ENCODE measurements at regions not wholly inside any gene's neighbourhood (a gene's known extent, or its start where the extent isn't known, plus 50 kb on each side); places are given as distances from the start of the nearest gene placed in this dataset.
A peak's percentile ranks its signal among the peaks of the same experiment; 100 is the strongest.

DNA sequence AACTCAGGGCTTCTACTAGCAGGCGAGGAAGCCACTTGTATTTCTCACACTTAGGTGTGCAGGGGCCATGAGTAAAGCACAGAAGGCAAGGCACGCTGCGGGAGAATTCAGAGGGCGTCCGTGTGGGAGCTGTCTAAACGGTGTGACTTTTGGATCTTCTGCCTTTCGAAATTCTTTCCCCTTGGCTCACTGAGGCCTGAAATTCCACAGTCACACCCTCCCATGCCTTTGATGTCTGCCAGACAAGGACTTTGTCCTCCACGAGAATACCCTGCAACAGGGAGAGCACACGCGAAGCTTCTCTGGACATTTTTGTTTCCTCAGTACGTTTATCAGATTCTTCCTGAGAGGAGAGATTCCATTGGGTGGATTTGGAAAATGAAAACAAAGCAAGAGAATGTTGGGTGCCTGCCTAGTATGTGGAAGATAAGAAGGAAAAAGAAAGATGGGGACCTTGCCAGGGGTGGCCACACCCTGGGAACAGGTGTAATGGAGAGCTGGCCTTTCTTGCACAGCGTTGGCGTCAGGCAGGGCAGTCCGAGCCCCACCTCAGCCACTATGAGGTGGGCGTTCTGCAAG is 235.7 kb downstream of the MYLK4 start (continued):
- TF ChIP-seq ZNF704 (CRISPR knock-in tag; IDR thresholded peaks at IDR 0.05; ENCODE audit: borderline replicate concordance): no peak
- TF ChIP-seq AGO1 (IDR thresholded peaks at IDR 0.05; ENCODE audit: low read depth, low read length, poor library complexity, severe bottlenecking): no peak
- no peak for TF ChIP-seq USF2 (IDR thresholded peaks at IDR 0.05; ENCODE audit: low read depth, low read length)
- TF ChIP-seq USF2 (CRISPR knock-in tag; IDR thresholded peaks at IDR 0.05; ENCODE audit: borderline replicate concordance): no peak
- TF ChIP-seq NCOA1 (CRISPR knock-in tag; IDR thresholded peaks at IDR 0.05): peak; percentile 78; the same call in 1 of the 2 replicates
- TF ChIP-seq ZSCAN5A (CRISPR knock-in tag; IDR thresholded peaks at IDR 0.05; ENCODE audit: borderline replicate concordance): peak; percentile 87; the same call in 1 of the 2 replicates
- TF ChIP-seq, protein P1, sequence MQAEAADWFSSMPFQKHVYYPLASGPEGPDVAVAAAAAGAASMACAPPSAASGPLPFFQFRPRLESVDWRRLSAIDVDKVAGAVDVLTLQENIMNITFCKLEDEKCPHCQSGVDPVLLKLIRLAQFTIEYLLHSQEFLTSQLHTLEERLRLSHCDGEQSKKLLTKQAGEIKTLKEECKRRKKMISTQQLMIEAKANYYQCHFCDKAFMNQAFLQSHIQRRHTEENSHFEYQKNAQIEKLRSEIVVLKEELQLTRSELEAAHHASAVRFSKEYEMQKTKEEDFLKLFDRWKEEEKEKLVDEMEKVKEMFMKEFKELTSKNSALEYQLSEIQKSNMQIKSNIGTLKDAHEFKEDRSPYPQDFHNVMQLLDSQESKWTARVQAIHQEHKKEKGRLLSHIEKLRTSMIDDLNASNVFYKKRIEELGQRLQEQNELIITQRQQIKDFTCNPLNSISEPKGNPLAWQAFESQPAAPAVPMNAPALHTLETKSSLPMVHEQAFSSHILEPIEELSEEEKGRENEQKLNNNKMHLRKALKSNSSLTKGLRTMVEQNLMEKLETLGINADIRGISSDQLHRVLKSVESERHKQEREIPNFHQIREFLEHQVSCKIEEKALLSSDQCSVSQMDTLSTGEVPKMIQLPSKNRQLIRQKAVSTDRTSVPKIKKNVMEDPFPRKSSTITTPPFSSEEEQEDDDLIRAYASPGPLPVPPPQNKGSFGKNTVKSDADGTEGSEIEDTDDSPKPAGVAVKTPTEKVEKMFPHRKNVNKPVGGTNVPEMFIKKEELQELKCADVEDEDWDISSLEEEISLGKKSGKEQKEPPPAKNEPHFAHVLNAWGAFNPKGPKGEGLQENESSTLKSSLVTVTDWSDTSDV (CRISPR knock-in tag; IDR thresholded peaks at IDR 0.05): no peak
- 0 out of 2 replicates have a peak, but pooled peaks have one; percentile 47 for TF ChIP-seq KMT2A (CRISPR knock-in tag; IDR thresholded peaks at IDR 0.05)
- TF ChIP-seq ZNF616 (CRISPR knock-in tag; IDR thresholded peaks at IDR 0.05; ENCODE audit: low read depth): no peak
- TF ChIP-seq ZNF44 (CRISPR knock-in tag; IDR thresholded peaks at IDR 0.05): peak; percentile 55; the same call in 1 of the 2 replicates
- TF ChIP-seq ZNF432 (CRISPR knock-in tag; IDR thresholded peaks at IDR 0.05; ENCODE audit: borderline replicate concordance): no peak
- no peak for TF ChIP-seq ZFP41 (CRISPR knock-in tag; IDR thresholded peaks at IDR 0.05; ENCODE audit: borderline replicate concordance)
- peak; percentile 99 for TF ChIP-seq TEAD3 (CRISPR knock-in tag; optimal IDR thresholded peaks at IDR 0.05; ENCODE audit: borderline replicate concordance)
- TF ChIP-seq, protein P2, sequence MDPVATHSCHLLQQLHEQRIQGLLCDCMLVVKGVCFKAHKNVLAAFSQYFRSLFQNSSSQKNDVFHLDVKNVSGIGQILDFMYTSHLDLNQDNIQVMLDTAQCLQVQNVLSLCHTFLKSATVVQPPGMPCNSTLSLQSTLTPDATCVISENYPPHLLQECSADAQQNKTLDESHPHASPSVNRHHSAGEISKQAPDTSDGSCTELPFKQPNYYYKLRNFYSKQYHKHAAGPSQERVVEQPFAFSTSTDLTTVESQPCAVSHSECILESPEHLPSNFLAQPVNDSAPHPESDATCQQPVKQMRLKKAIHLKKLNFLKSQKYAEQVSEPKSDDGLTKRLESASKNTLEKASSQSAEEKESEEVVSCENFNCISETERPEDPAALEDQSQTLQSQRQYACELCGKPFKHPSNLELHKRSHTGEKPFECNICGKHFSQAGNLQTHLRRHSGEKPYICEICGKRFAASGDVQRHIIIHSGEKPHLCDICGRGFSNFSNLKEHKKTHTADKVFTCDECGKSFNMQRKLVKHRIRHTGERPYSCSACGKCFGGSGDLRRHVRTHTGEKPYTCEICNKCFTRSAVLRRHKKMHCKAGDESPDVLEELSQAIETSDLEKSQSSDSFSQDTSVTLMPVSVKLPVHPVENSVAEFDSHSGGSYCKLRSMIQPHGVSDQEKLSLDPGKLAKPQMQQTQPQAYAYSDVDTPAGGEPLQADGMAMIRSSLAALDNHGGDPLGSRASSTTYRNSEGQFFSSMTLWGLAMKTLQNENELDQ (CRISPR knock-in tag; IDR thresholded peaks at IDR 0.05; ENCODE audit: borderline replicate concordance): no peak
- peak; percentile 95 for TF ChIP-seq ZNF232 (CRISPR knock-in tag; IDR thresholded peaks at IDR 0.05; ENCODE audit: borderline replicate concordance)
- TF ChIP-seq TCF12 (IDR thresholded peaks at IDR 0.05): no peak
- 0 out of 2 replicates have a peak, but pooled peaks have one; percentile 69 for TF ChIP-seq TCF12 (CRISPR knock-in tag; IDR thresholded peaks at IDR 0.05)
- no peak for TF ChIP-seq ZNF496 (CRISPR knock-in tag; IDR thresholded peaks at IDR 0.05; ENCODE audit: insufficient replicate concordance)
- TF ChIP-seq ZNF501 (CRISPR knock-in tag; IDR thresholded peaks at IDR 0.05): peak; percentile 88
- peak; percentile 81; the same call in 1 of the 2 replicates for TF ChIP-seq NFIC (IDR thresholded peaks at IDR 0.05; ENCODE audit: low read length)
